ENCODE measurements at regions not wholly inside any gene's neighbourhood (a gene's known extent, or its start where the extent isn't known, plus 50 kb on each side); places are given as distances from the start of the nearest gene placed in this dataset.
"Not testable (repeated sequence)": the region's sequence is repeated elsewhere in the genome, so short reads cannot be mapped to it uniquely, and the experiment has no call there.

DNA sequence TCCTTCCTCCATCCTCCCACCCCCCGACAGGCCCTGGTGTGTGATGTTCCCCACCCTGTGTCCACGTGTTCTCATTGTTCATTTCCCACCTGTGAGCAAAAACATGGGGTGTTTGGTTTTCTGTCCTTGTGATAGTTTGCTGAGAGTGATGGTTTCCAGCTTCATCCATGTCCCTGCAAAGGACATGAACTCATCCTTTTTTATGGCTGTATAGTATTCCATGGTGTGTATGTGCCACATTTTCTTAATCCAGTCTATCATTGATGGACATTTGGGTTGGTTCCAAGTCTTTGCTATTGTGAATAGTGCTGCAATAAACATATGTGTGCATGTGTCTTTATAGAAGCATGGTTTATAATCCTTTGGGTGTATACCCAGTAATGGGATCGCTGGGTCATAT, 587.6 kb downstream of the EDEM1 start:
- TF ChIP-seq, protein P1, sequence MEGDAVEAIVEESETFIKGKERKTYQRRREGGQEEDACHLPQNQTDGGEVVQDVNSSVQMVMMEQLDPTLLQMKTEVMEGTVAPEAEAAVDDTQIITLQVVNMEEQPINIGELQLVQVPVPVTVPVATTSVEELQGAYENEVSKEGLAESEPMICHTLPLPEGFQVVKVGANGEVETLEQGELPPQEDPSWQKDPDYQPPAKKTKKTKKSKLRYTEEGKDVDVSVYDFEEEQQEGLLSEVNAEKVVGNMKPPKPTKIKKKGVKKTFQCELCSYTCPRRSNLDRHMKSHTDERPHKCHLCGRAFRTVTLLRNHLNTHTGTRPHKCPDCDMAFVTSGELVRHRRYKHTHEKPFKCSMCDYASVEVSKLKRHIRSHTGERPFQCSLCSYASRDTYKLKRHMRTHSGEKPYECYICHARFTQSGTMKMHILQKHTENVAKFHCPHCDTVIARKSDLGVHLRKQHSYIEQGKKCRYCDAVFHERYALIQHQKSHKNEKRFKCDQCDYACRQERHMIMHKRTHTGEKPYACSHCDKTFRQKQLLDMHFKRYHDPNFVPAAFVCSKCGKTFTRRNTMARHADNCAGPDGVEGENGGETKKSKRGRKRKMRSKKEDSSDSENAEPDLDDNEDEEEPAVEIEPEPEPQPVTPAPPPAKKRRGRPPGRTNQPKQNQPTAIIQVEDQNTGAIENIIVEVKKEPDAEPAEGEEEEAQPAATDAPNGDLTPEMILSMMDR (IDR thresholded peaks at IDR 0.05; ENCODE audit: borderline replicate concordance, extremely low read depth, low read length, poor library complexity, severe bottlenecking), result not testable (repeated sequence)
- TF ChIP-seq EZH2 (IDR thresholded peaks at IDR 0.05; ENCODE audit: borderline replicate concordance, low read depth, low read length, severe bottlenecking), result not testable (repeated sequence)

Data from DND-41 (cell line).